KBM-7 (cell line): ENCODE measurements at regions not wholly inside any gene's neighbourhood (a gene's known extent, or its start where the extent isn't known, plus 50 kb on each side); places are given as distances from the start of the nearest gene placed in this dataset.

Experiments used
- DNase-seq: peaks from one replicate; pipeline ENCODE4 v3.0.0-alpha.2; 2015
- in situ Hi-C: fragments of 300-500 bp; cut with MboI; formaldehyde crosslinking; loops from 2 replicates; pipeline ENCODE4 v1.14.3; 2020; ENCODE audit warnings: low sequenced_read_pairs, low pct_unique_long_range_greater_than_20kb, mixed read lengths

DNA sequence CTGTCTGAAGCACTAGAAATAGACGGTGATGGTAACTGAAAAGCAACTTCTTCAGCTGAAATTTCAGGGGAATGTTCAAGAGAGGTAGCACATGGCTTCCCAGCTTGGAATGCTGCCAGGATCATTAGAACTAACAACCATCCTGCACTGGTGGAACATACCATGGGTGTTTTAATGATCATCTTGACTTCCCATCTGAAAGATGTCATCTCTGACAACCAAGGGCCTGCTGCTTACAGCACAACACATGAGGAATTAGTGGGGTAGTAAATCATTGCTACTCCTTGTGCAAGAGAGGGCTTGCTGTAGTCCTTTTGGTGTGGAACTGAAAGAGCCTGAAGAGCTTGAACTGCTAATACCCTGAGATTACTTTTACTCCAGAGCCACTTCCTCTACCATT is 853.7 kb downstream of the MCTP2 start:
- in situ Hi-C loops: no loop called here

DNA sequence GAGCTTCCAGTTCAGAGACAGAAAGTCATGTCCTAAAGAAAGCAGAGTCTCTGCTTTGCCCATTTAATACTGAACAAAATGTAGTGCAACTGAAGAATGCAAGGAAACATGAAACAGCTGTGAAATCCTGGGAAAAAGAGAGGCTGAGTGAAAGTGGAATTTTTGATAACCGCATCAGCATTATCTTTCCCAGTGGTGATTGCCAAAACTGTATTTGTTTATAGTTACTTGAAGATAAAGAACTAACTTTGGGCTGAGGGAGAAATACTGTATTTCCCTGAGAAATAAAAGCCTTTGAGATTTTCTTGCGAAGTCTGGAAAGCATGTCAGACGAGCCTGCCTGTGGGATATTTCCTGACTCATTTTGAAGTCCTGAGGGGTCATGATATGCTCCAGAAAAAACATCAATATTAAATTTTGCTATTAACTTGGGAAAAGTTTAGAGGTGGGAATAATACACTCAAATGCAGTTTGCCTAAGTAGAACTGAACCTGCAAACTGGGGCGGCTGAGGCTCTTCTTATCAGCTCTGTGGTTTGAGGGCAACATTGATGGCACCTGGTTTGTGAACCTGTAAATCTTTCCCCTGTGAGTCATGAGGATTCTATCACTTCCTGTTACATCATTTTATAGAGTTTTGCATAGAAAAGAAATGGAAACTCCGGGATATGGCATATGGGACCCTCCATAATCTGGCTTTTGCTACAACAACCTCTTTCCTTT is 855.3 kb downstream of the MCTP2 start:
- in situ Hi-C loops: no loop called here
- no peak for DNase-seq

More for the DNA sequence above, 853.7 kb downstream of the MCTP2 start:
- no peak for DNase-seq

DNA sequence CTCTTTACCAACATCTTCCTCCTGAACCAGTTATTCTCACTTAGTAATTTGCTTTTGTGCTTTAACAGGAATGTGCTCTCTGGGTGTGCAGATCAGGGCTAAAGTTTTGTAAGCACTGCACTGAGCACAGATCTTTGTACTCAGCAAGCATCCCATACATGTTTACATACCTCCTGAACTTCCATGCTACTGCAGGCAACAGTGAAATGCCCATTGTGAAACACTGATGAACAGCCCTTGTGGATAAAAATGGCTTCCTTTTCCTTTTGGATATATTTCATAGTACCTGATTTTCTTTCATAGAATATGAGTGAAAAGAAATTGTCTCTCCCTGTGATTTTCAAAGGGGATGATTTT is 855.9 kb downstream of the MCTP2 start:
- in situ Hi-C loops: no loop called here
- no peak for DNase-seq

DNA sequence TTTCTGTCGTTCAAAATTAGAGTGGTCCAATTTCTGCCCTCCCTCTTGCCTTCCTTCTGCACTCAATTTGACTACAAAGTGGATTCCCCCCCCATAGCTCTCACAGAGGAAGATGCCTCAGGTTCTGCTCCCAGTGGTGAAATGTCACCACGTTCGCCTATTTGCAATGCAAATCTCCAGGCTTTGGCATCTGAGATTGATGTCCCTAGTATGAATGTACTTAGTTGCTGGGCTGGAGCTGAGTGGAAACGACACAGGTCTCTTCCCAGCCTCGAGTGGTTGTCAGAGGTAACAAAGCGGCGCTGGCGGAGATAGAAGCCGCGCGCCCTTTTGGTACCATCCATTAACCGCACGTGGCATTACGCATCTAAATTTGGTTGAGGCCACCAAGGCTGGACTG is 860.1 kb downstream of the MCTP2 start:
- no peak for DNase-seq
- in situ Hi-C loops: no loop called here

DNA sequence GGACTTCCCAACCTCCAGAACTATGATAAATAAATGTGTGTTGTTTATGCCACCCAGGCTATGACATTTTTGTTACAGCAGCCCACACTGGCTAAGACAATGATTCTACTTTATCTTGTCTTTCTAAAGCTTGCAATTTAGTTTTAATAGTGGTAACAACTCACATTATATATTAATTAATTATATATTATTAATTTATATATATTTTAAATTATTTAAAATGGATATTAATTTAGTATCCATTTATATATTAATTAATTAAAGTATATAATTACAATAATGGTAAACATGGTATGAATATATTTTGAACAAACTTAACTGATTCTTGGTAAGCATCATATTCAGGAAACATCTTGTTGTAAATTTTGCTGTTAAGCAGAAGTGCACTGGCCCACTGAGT is 863.9 kb downstream of the MCTP2 start:
- no peak for DNase-seq
- in situ Hi-C loops: no loop called here

GRCh38 chr15:95096651-95097050 is 865.3 kb downstream of the MCTP2 start:
- in situ Hi-C loops: no loop called here
- no peak for DNase-seq

- no peak for DNase-seq
- in situ Hi-C loops: no loop called here
These were observed 866.0 kb downstream of the MCTP2 start for GRCh38 chr15:95097361-95097760.

- in situ Hi-C loops: no loop called here
- DNase-seq: no peak
These were observed 873.9 kb downstream of the MCTP2 start for GRCh38 chr15:95105229-95105628.

GRCh38 chr15:95106801-95107200 is 875.4 kb downstream of the MCTP2 start:
- in situ Hi-C loops: no loop called here
- no peak for DNase-seq

DNA sequence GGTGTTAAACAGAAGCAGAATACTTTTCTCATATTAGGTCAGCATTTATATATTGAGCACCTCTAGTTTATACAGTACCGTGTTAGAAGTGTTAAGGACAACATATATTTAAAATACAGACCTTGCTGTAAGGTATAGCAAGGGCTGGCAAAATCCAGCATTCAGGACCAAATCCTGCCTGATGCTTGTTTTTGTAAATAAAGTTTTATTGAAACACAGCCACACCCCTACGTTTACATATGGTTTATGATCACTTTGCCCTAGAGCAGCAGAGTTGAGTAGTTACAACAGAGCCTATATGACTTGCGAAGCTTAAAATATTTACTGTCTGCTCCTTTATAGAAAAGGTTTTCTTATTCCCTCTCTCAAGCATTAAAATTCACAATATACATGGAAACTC is 877.3 kb downstream of the MCTP2 start:
- DNase-seq: no peak
- in situ Hi-C loops: no loop called here

DNA sequence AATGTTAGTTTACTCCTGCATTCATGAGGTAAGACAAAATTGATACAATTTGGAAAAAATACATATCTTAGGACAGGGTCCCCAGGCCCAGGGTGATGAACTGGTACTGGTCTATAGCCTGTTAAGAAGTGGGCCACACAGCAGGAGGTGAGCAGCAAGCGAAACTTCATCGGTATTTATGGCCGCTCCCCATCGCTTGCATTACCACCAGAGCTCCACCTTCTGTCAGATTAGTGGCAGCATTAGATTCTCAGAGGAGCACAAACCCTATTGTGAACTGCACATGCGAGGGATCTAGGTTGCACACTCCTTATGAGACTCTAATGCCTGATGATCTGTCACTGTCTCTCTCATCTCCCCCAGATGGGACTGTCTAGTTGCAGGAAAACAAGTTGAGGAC is 880.6 kb downstream of the MCTP2 start:
- in situ Hi-C loops: no loop called here
- no peak for DNase-seq

GRCh38 chr15:95113041-95113440 is 881.7 kb downstream of the MCTP2 start:
- no peak for DNase-seq
- in situ Hi-C loops: no loop called here

- in situ Hi-C loops: no loop called here
- no peak for DNase-seq
These were observed 887.8 kb downstream of the MCTP2 start for GRCh38 chr15:95119041-95119610.

- in situ Hi-C loops: no loop called here
- DNase-seq: no peak
These were observed 889.2 kb downstream of the MCTP2 start for GRCh38 chr15:95120595-95120994.

- in situ Hi-C loops: no loop called here
- no peak for DNase-seq
These were observed 889.8 kb downstream of the MCTP2 start for GRCh38 chr15:95121191-95121590.

DNA sequence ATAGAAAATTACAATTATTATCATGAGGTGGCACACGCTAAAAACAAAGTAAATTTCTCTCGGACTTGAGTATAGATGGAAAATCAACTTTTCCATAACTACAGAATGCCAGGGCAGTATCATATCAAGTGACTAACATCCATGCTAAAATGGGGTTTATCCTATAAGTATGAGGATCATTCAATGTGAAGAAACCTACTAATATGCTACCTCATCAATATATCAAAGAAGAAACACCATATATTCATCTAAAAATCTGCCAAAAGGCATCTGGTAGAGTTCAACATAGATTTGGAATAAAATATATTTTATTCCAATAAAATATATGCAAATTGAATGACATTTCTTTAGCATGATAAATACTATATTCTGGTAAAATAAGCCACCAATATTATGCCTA is 894.4 kb downstream of the MCTP2 start:
- in situ Hi-C loops: no loop called here
- no peak for DNase-seq

DNA sequence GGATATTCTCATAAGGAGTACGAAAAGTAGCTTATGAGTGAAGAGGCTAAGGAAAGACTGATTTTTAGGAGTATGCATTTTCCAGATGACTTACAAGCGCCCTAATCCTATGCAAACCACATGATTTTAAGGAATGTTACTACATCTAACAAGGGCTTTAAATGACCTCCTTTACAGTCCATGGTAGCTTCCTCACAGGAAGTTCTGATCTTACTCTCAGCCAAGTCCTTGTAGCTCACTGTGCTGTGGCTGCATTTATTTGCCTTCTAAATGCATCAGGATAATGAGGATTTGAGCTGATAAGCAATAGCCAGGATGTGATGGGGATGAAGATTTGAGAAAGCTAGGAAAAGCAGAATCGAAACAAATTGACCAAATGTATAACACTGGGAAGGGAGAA is 896.0 kb downstream of the MCTP2 start:
- DNase-seq: no peak
- in situ Hi-C loops: no loop called here

DNA sequence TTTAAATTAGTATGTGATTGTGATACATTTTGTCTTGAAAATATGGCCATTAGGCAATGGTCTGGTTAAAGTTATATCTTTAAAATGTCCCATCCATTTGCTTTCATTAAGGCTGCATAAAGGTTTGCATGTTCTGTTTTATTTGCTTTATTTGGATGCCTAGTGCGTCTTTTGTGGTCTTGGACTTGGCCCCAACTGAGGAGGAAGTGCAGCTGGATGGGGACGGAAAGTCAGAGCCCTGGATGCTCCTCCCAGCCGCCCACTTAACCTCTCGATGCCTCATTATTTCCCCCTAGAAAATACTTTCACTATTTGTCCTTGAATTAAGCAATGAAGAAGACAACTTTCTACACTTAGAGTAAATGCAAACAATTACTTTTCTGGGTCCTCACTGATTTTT is 898.2 kb downstream of the MCTP2 start:
- in situ Hi-C loops: no loop called here
- no peak for DNase-seq

DNA sequence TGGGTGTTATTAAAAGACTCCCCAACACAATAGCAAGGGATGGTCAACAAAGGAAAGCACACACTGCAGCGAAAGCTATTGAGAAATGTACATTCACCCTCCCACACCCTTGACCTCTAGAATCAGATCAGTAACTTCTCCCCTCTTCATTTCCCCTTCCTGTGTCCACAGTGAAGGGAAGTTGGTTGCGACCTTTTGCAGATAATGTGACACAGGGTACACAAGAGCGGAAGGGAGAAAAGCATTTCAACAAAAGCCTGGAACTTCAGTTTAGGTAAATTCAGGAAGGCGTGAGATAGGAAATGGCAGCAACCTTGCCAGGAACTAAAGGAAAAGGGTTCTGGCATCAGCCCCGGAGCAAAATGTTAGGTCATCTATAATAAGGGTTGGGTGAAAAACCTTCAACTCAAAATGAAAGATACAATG is 899.8 kb downstream of the MCTP2 start:
- no peak for DNase-seq
- in situ Hi-C loops: no loop called here

- DNase-seq: no peak
- in situ Hi-C loops: no loop called here
These were observed 901.4 kb downstream of the MCTP2 start for GRCh38 chr15:95132774-95133173.

- in situ Hi-C loops: no loop called here
- no peak for DNase-seq
These were observed 903.2 kb downstream of the MCTP2 start for GRCh38 chr15:95134431-95135110.
